ENCODE measurements at regions not wholly inside any gene's neighbourhood (a gene's known extent, or its start where the extent isn't known, plus 50 kb on each side); places are given as distances from the start of the nearest gene placed in this dataset.

- Histone ChIP-seq H3K27ac (ENCODE audit: low read depth) (no peak overlapping the region), H2AFZ (peak overlapping the region; percentile 70; the same call in 1 of the 2 replicates), H3K27me3 (ENCODE audit: insufficient read depth) (no peaks in the 10 kb centered on the region), H4K20me1 (replicated peaks; ENCODE audit: insufficient read depth) (no peaks in the 10 kb centered on the region), H3K4me3 (no peak overlapping the region), H3K4me2 (no peak overlapping the region), H3K36me3 (ENCODE audit: insufficient read depth) (no peaks in the 10 kb centered on the region), H3K4me1 (ENCODE audit: insufficient read depth) (peaks cover 3% of the 10 kb centered on the region; the same call in 1 of the 2 replicates), H3K9me2 (ENCODE audit: insufficient read depth) (peaks cover 10% of the 10 kb centered on the region; the same call in 1 of the 2 replicates), H3K79me2 (replicated peaks; ENCODE audit: insufficient read depth) (no peaks in the 10 kb centered on the region), H3F3A (replicated peaks; ENCODE audit: low read depth) (no peaks in the 10 kb centered on the region)
- TF ChIP-seq CTCF (conservative IDR thresholded peaks at IDR 0.05; ENCODE audit: low read depth in 2 of 2) (no peak), EZH2 (IDR thresholded peaks at IDR 0.05; ENCODE audit: low read depth, unreplicated experiment) (no peak)
- Mint-ChIP-seq H3K27me3 (ENCODE audit: insufficient read depth, low read depth, poor library complexity) (peaks cover 5% of the 10 kb centered on the region), H3K36me3 (ENCODE audit: low read depth) (no peaks in the 10 kb centered on the region), H3K27ac (no peak overlapping the region), H3K4me3 (no peak overlapping the region), H3K4me1 (no peaks in the 10 kb centered on the region; the same call in 1 of the 3 replicates), H3K9me3 (no peaks in the 10 kb centered on the region)
- no peak for DNase-seq (ENCODE audit: low spot score)
- no peak for ATAC-seq
Observed at GRCh38 chr3:171548917-171549316, 88.7 kb upstream of the TNIK start.

- no peak overlapping the region for H3K4me3 ChIP-seq
- ATAC-seq (peak; percentile 71), DNase-seq (ENCODE audit: low spot score) (peak; percentile 20)
- Mint-ChIP-seq H3K9me3 (no peaks in the 10 kb centered on the region), H3K4me3 (no peak overlapping the region), H3K4me1 (no peaks in the 10 kb centered on the region; the same call in 1 of the 3 replicates), H3K27me3 (ENCODE audit: insufficient read depth, low read depth, poor library complexity) (peaks cover 4% of the 10 kb centered on the region), H3K36me3 (ENCODE audit: low read depth) (no peaks in the 10 kb centered on the region), H3K27ac (no peak overlapping the region)
- no peaks in the 10 kb centered on the region for H3K79me2 ChIP-seq (replicated peaks; ENCODE audit: insufficient read depth)
- H3K27me3 ChIP-seq (ENCODE audit: insufficient read depth), result no peaks in the 10 kb centered on the region
- no peak overlapping the region for H3K27ac ChIP-seq (ENCODE audit: low read depth)
- peak overlapping the region; percentile 16; the same call in 1 of the 2 replicates for H2AFZ ChIP-seq
- TF ChIP-seq NANOG (IDR thresholded peaks at IDR 0.05; ENCODE audit: borderline replicate concordance) (no peak), POLR2AphosphoS5 (IDR thresholded peaks at IDR 0.05; ENCODE audit: low read depth) (no peak), STAT1 (IDR thresholded peaks at IDR 0.05; ENCODE audit: unreplicated experiment) (no peak)
- H3K36me3 ChIP-seq (ENCODE audit: insufficient read depth), result no peaks in the 10 kb centered on the region
- no peaks in the 10 kb centered on the region for H3F3A ChIP-seq (replicated peaks; ENCODE audit: low read depth)
- no peaks in the 10 kb centered on the region for H4K20me1 ChIP-seq (replicated peaks; ENCODE audit: insufficient read depth)
- H3K9me2 ChIP-seq (ENCODE audit: insufficient read depth), result peaks cover 10% of the 10 kb centered on the region; the same call in 1 of the 2 replicates
- peaks cover 16% of the 10 kb centered on the region for H3K4me1 ChIP-seq (ENCODE audit: insufficient read depth)
- no peak overlapping the region for H3K4me2 ChIP-seq
Observed at GRCh38 chr3:171543759-171544300, 83.6 kb upstream of the TNIK start.

- Histone ChIP-seq H3K9me2 (ENCODE audit: insufficient read depth) (peaks cover 4% of the 10 kb centered on the region; the same call in 1 of the 2 replicates), H3K4me1 (ENCODE audit: insufficient read depth) (peaks cover 16% of the 10 kb centered on the region), H4K20me1 (replicated peaks; ENCODE audit: insufficient read depth) (no peaks in the 10 kb centered on the region), H3K4me2 (no peak overlapping the region), H3K4me3 (no peak overlapping the region), H3K27ac (ENCODE audit: low read depth) (no peak overlapping the region), H3K27me3 (ENCODE audit: insufficient read depth) (no peaks in the 10 kb centered on the region), H3F3A (replicated peaks; ENCODE audit: low read depth) (no peaks in the 10 kb centered on the region), H2AFZ (peak overlapping the region; percentile 36; the same call in 1 of the 2 replicates), H3K79me2 (replicated peaks; ENCODE audit: insufficient read depth) (no peaks in the 10 kb centered on the region), H3K36me3 (ENCODE audit: insufficient read depth) (no peaks in the 10 kb centered on the region)
- H3K36me3 Mint-ChIP-seq (ENCODE audit: low read depth), result no peaks in the 10 kb centered on the region
- peaks cover 4% of the 10 kb centered on the region for H3K4me1 Mint-ChIP-seq
- TF ChIP-seq ZNF331 (CRISPR knock-in tag; IDR thresholded peaks at IDR 0.05; ENCODE audit: low read depth), result no peak
- TF ChIP-seq NANOG (IDR thresholded peaks at IDR 0.05; ENCODE audit: borderline replicate concordance), result no peak
- no peak overlapping the region for H3K27ac Mint-ChIP-seq
- H3K9me3 Mint-ChIP-seq, result no peaks in the 10 kb centered on the region
- peaks cover 4% of the 10 kb centered on the region for H3K27me3 Mint-ChIP-seq (ENCODE audit: insufficient read depth, low read depth, poor library complexity)
- ATAC-seq, result peak; percentile 87
- DNase-seq (ENCODE audit: low spot score), result peak; percentile 31
- no peak overlapping the region for H3K4me3 Mint-ChIP-seq
Observed at GRCh38 chr3:171542976-171543375, 82.8 kb upstream of the TNIK start.

Data from GM23338 (cell line).